ENCODE measurements at regions not wholly inside any gene's neighbourhood (a gene's known extent, or its start where the extent isn't known, plus 50 kb on each side); places are given as distances from the start of the nearest gene placed in this dataset.
"Not testable (repeated sequence)": the region's sequence is repeated elsewhere in the genome, so short reads cannot be mapped to it uniquely, and the experiment has no call there.

- H2BK15ac ChIP-seq (ENCODE audit: low read length); H3K9ac ChIP-seq (replicated peaks in 1 of 4; ENCODE audit: extremely low read depth in 1 of 4, low read depth in 3 of 4, low read length in 3 of 4); H3K18ac ChIP-seq (ENCODE audit: extremely low read depth, low read length); H2AFZ ChIP-seq (ENCODE audit: low read length); CTCF ChIA-PET (ENCODE audit: partially characterized antibody); H4K91ac ChIP-seq (replicated peaks; ENCODE audit: insufficient read length, low read length); H3K4me3 ChIP-seq (ENCODE audit: extremely low read depth in 1 of 4, insufficient read depth in 2 of 4, low read depth in 3 of 4, low read length in 4 of 4); H3K4me1 ChIP-seq (replicated peaks in 1 of 4; ENCODE audit: control insufficient read depth in 3 of 4, insufficient read depth in 4 of 4, low read length in 3 of 4); H2BK12ac ChIP-seq (ENCODE audit: low read depth, low read length); H3K27ac ChIP-seq (ENCODE audit: low read depth, low read length); H2BK5ac ChIP-seq (ENCODE audit: low read depth, low read length); POLR2A ChIA-PET (ENCODE audit: partially characterized antibody); H2AK5ac ChIP-seq (ENCODE audit: low read depth, low read length); H4K20me1 ChIP-seq (replicated peaks in 1 of 2; ENCODE audit: control insufficient read depth in 1 of 2, insufficient read depth in 2 of 2, low read length in 2 of 2); H3K23me2 ChIP-seq (ENCODE audit: low read depth, low read length); H3K27me3 ChIP-seq (replicated peaks in 1 of 4; ENCODE audit: control insufficient read depth in 3 of 4, extremely low read depth in 1 of 4, insufficient read depth in 3 of 4, low read length in 3 of 4); H2BK120ac ChIP-seq (replicated peaks; ENCODE audit: low read depth, low read length); H3K79me2 ChIP-seq (ENCODE audit: control insufficient read depth in 1 of 2, insufficient read depth in 2 of 2, low read length in 2 of 2); H3K4me2 ChIP-seq (ENCODE audit: insufficient read depth in 1 of 2, low read depth in 2 of 2, low read length in 2 of 2); DNase-seq (ENCODE audit: low read depth in 1 of 2, low spot score in 2 of 2); H2BK20ac ChIP-seq (ENCODE audit: low read length); FAIRE-seq; H3K56ac ChIP-seq (replicated peaks; ENCODE audit: insufficient read length, low read depth, low read length); H3K36me3 ChIP-seq (ENCODE audit: control insufficient read depth in 2 of 4, insufficient read depth in 4 of 4, low read length in 3 of 4); H3K4ac ChIP-seq (replicated peaks; ENCODE audit: insufficient read length, low read depth, low read length); H4K8ac ChIP-seq (ENCODE audit: extremely low read depth, insufficient read depth, low read length); H3K23ac ChIP-seq (ENCODE audit: insufficient read length); H3K79me1 ChIP-seq (ENCODE audit: low read depth, low read length); H4K5ac ChIP-seq (ENCODE audit: insufficient read length, low read depth, low read length); H3K14ac ChIP-seq (ENCODE audit: insufficient read length); H3K9me3 ChIP-seq (ENCODE audit: insufficient read depth in 2 of 2, low read depth in 1 of 2, low read length in 1 of 2): not testable (repeated sequence)
- WGBS, 2 experiments (ENCODE audit: extremely low coverage in 1 of 2, insufficient coverage in 1 of 2, insufficient read length in 1 of 2, insufficient replicate concordance in 2 of 2, low coverage in 1 of 2, low lambda C conversion rate in 2 of 2, missing lambda C conversion rate in 1 of 2), result 93% methylated on average over 9 of the region's 35 CpGs; no CpG with 5 or more reads in 1 of the 2 experiments
These were observed 467.5 kb downstream of the GOLGA6L6 start for GRCh38 chr15:20074082-20074481.

GRCh38 chr15:20069043-20069442, 472.6 kb downstream of the GOLGA6L6 start:
- H3K27ac ChIP-seq (ENCODE audit: low read depth, low read length); H3K36me3 ChIP-seq (ENCODE audit: control insufficient read depth in 2 of 4, insufficient read depth in 4 of 4, low read length in 3 of 4); H3K27me3 ChIP-seq (replicated peaks in 1 of 4; ENCODE audit: control insufficient read depth in 3 of 4, extremely low read depth in 1 of 4, insufficient read depth in 3 of 4, low read length in 3 of 4); DNase-seq (ENCODE audit: low read depth in 1 of 2, low spot score in 2 of 2); POLR2A ChIA-PET (ENCODE audit: partially characterized antibody); H2AK5ac ChIP-seq (ENCODE audit: low read depth, low read length); H3K23ac ChIP-seq (ENCODE audit: insufficient read length); H3K4me3 ChIP-seq (ENCODE audit: extremely low read depth in 1 of 4, insufficient read depth in 2 of 4, low read depth in 3 of 4, low read length in 4 of 4); H2AFZ ChIP-seq (ENCODE audit: low read length); H3K4ac ChIP-seq (replicated peaks; ENCODE audit: insufficient read length, low read depth, low read length); H2BK15ac ChIP-seq (ENCODE audit: low read length); H4K91ac ChIP-seq (replicated peaks; ENCODE audit: insufficient read length, low read length); H3K4me2 ChIP-seq (ENCODE audit: insufficient read depth in 1 of 2, low read depth in 2 of 2, low read length in 2 of 2); H3K4me1 ChIP-seq (replicated peaks in 1 of 4; ENCODE audit: control insufficient read depth in 3 of 4, insufficient read depth in 4 of 4, low read length in 3 of 4); FAIRE-seq; H3K79me1 ChIP-seq (ENCODE audit: low read depth, low read length); H2BK120ac ChIP-seq (replicated peaks; ENCODE audit: low read depth, low read length); H3K14ac ChIP-seq (ENCODE audit: insufficient read length); H3K23me2 ChIP-seq (ENCODE audit: low read depth, low read length); CTCF ChIA-PET (ENCODE audit: partially characterized antibody); H4K8ac ChIP-seq (ENCODE audit: extremely low read depth, insufficient read depth, low read length); H4K20me1 ChIP-seq (replicated peaks in 1 of 2; ENCODE audit: control insufficient read depth in 1 of 2, insufficient read depth in 2 of 2, low read length in 2 of 2); H3K9me3 ChIP-seq (ENCODE audit: insufficient read depth in 2 of 2, low read depth in 1 of 2, low read length in 1 of 2); H2BK12ac ChIP-seq (ENCODE audit: low read depth, low read length); H2BK20ac ChIP-seq (ENCODE audit: low read length); H3K18ac ChIP-seq (ENCODE audit: extremely low read depth, low read length); H2BK5ac ChIP-seq (ENCODE audit: low read depth, low read length); H3K79me2 ChIP-seq (ENCODE audit: control insufficient read depth in 1 of 2, insufficient read depth in 2 of 2, low read length in 2 of 2); H3K56ac ChIP-seq (replicated peaks; ENCODE audit: insufficient read length, low read depth, low read length); H3K9ac ChIP-seq (replicated peaks in 1 of 4; ENCODE audit: extremely low read depth in 1 of 4, low read depth in 3 of 4, low read length in 3 of 4); H4K5ac ChIP-seq (ENCODE audit: insufficient read length, low read depth, low read length): not testable (repeated sequence)
- WGBS, 2 experiments (ENCODE audit: extremely low coverage in 1 of 2, insufficient coverage in 1 of 2, insufficient read length in 1 of 2, insufficient replicate concordance in 2 of 2, low coverage in 1 of 2, low lambda C conversion rate in 2 of 2, missing lambda C conversion rate in 1 of 2), result 95% methylated on average over 4 of the region's 5 CpGs; no CpG with 5 or more reads in 1 of the 2 experiments
